NCI-H2107 treated with DMSO at 0.1 percent for 48 hours (cell line): ENCODE measurements at regions not wholly inside any gene's neighbourhood (a gene's known extent, or its start where the extent isn't known, plus 50 kb on each side); places are given as distances from the start of the nearest gene placed in this dataset.

Experiments
- DNase-seq: peaks from one replicate; lab custom pipeline; 2025; ENCODE audit not compliant: unreplicated experiment; lab: John Stamatoyannopoulos, UW

- no peak for DNase-seq
Observed at GRCh38 chr21:29228306-29228705, 70.4 kb upstream of the BACH1 start.

GRCh38 chr21:29230551-29231261 lies 68.0 kb upstream of the BACH1 start:
- DNase-seq: no peak

GRCh38 chr21:29231756-29232529 lies 66.8 kb upstream of the BACH1 start:
- no peak for DNase-seq

- DNase-seq: peak; percentile 48
Observed at GRCh38 chr21:29232530-29233255, 66.0 kb upstream of the BACH1 start.

- no peak for DNase-seq
Observed at GRCh38 chr21:29233256-29233546, 65.5 kb upstream of the BACH1 start.

- peak; percentile 46 for DNase-seq
Observed at GRCh38 chr21:29233611-29234540, 64.8 kb upstream of the BACH1 start.

- no peak for DNase-seq
Observed at GRCh38 chr21:29235714-29236197, 63.0 kb upstream of the BACH1 start.

- no peak for DNase-seq
Observed at GRCh38 chr21:29236201-29236600, 62.5 kb upstream of the BACH1 start.

- DNase-seq: no peak
Observed at GRCh38 chr21:29237110-29238052, 61.3 kb upstream of the BACH1 start.

GRCh38 chr21:29238053-29238966 lies 60.4 kb upstream of the BACH1 start:
- DNase-seq: no peak

GRCh38 chr21:29238967-29239290 lies 59.8 kb upstream of the BACH1 start:
- no peak for DNase-seq

- DNase-seq: no peak
Observed at GRCh38 chr21:29240136-29240535, 58.6 kb upstream of the BACH1 start.

GRCh38 chr21:29242201-29242600 lies 56.5 kb upstream of the BACH1 start:
- DNase-seq: no peak

GRCh38 chr21:29243188-29243587 lies 55.5 kb upstream of the BACH1 start:
- DNase-seq: no peak

GRCh38 chr21:29245104-29245643 lies 53.5 kb upstream of the BACH1 start:
- no peak for DNase-seq

- DNase-seq: no peak
Observed at GRCh38 chr21:29245863-29246262, 52.9 kb upstream of the BACH1 start.

GRCh38 chr21:29246614-29247013 lies 52.1 kb upstream of the BACH1 start:
- no peak for DNase-seq

- no peak for DNase-seq
Observed at GRCh38 chr21:29248124-29248523, 50.6 kb upstream of the BACH1 start.
